ENCODE measurements at regions not wholly inside any gene's neighbourhood (a gene's known extent, or its start where the extent isn't known, plus 50 kb on each side); places are given as distances from the start of the nearest gene placed in this dataset.

DNA sequence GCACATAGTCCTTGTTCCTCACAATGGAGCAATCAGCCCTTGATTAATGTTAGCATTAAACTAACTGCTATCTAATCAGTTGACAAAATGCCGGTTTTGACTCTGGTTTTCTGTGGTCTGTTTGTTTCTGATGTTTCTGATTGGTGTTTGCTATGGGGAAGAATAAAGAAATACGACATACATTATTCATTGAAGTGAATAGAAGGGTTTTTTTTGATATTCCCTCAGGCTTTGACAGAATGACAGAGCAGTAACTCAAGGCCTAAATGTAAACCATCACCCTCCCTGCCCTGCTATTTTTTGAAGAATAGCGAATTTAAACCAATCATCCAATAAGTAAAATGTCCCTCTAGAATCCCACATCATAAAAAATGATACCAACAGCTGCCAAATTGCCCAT is 65.5 kb upstream of the HS3ST1 start:
- TF ChIP-seq, protein P1, sequence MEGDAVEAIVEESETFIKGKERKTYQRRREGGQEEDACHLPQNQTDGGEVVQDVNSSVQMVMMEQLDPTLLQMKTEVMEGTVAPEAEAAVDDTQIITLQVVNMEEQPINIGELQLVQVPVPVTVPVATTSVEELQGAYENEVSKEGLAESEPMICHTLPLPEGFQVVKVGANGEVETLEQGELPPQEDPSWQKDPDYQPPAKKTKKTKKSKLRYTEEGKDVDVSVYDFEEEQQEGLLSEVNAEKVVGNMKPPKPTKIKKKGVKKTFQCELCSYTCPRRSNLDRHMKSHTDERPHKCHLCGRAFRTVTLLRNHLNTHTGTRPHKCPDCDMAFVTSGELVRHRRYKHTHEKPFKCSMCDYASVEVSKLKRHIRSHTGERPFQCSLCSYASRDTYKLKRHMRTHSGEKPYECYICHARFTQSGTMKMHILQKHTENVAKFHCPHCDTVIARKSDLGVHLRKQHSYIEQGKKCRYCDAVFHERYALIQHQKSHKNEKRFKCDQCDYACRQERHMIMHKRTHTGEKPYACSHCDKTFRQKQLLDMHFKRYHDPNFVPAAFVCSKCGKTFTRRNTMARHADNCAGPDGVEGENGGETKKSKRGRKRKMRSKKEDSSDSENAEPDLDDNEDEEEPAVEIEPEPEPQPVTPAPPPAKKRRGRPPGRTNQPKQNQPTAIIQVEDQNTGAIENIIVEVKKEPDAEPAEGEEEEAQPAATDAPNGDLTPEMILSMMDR (IDR thresholded peaks at IDR 0.05): no peak
- no peak for TF ChIP-seq ZFX (IDR thresholded peaks at IDR 0.05; ENCODE audit: borderline replicate concordance)
